ENCODE measurements at regions not wholly inside any gene's neighbourhood (a gene's known extent, or its start where the extent isn't known, plus 50 kb on each side); places are given as distances from the start of the nearest gene placed in this dataset.

GRCh38 chr11:95717314-95717713 lies 72.3 kb downstream of the FAM76B start:
- DNase-seq (ENCODE audit: low read depth), result no peak

DNA sequence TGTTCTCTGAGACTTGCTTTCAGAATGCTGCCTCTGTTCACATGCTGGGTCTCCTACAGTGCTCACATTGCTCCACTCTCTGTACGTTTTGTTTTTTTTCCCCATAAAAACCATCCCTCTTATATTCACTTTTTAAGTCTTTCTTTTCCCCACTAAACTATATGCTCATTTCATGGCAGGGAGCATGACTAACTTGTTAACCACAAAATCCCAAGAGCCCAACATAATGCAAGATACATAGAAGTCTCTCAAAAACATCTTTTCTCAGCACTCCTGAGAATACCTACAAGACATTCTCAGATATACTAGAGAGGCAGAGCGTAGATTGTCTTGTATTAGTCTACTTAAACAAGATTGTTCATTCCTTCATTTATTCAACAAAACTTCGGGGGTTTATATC lies 73.3 kb downstream of the FAM76B start:
- DNase-seq (ENCODE audit: low read depth), result no peak

- DNase-seq (ENCODE audit: low read depth), result no peak
Observed at GRCh38 chr11:95715777-95716241, 73.8 kb downstream of the FAM76B start.

DNA sequence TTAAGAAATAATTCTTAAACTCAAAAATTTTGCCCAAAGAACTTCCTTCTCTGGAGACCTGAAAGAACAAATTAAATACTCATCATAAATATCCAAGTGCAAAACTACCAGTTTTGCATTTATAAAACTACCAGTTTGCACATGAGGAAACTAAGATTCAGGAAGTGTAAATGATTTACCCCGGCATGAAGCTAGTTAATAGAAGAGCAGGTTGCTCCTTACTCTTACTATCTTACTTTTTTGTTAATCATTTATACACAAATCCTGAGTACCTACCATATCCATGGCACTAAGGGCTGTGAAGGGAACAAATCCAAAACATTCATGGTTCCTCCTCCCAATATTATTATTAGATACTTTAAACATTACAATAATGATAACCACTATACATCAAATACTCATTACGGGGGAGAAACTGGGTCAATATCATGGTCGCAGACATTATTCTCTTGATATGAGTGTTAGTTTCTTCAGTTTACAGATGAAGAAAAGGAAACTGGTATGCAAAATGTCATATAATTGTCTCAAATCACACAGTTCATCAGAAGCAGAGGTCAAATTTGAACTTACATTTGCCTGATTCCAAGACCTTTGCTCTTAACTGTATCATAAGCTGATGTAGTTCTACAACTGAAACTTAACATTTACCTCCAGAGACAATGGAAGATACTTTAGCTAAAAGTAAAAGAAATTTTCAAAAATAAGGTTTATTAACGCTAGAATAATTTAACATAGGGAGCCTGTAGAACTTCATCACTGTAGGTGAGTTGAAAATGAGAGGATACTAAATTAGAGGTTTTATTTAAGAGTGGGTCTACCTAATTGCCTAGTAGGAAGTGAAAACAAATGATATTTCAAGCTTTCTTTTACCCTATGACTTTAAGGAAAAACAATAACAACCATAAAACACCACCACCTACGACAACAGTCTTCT lies 74.5 kb downstream of the FAM76B start:
- DNase-seq (ENCODE audit: low read depth), result no peak

DNA sequence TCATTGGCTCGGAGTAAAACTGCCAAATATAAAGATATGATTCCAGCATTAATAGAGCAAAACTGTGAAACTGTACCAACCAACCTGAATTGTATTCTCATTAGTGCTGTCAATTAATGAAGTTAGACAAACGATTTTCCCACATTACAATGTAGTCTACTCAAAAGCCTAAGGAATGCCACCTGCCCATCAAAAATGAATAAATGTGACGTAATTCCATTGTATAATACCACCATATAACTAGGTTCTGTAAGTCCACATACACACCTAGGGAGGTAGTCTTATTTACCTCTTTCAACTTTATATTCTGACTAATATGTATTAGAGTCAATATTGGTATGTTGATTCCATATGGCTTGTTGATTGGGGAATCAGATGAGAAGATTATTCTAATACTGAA lies 76.2 kb downstream of the FAM76B start:
- DNase-seq (ENCODE audit: low read depth), result no peak

- DNase-seq (ENCODE audit: low read depth), result no peak
Observed at GRCh38 chr11:95711945-95712221, 77.7 kb downstream of the FAM76B start.

DNA sequence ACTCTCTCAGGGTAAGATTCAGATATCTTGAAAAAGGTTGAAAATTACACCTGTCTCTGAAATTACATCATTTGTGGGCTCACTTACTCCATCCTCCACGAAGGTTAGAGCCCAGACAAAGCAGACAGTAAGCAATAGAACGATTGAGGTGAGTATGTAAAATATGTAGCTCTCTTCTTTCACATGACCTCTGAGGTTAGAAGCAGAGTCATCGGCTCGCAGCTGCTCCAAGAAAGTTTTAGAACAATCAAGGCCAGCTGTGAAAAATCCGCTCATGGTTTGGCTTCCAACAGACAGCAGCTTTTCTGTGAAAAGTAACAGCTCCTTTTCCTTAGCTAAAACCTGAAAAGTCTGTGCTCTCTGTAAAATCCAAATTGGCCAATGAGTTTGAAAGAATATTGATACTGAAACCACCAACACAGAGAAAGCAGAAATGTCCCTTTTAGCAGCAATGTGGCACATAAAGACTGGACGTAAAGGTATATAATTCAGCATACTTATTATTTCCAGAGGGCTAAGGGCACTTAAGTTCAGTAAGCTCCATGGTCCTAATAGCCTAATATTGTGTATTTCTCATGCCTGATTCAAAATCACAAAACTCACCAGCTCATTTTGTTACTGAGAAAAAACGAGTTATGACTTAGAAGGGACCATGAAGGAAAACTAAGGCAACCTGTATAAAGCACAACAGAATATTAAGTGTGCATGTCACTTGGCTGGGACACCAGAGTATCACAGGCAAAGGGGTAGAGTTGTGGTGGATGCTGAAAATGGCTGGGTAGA lies 78.2 kb downstream of the FAM76B start:
- DNase-seq (ENCODE audit: low read depth), result no peak

GRCh38 chr11:95708681-95709080 lies 80.9 kb downstream of the FAM76B start:
- DNase-seq (ENCODE audit: low read depth), result no peak

GRCh38 chr11:95706974-95707387 lies 82.6 kb downstream of the FAM76B start:
- DNase-seq (ENCODE audit: low read depth), result no peak

- DNase-seq (ENCODE audit: low read depth), result peak; percentile 55
Observed at GRCh38 chr11:95705485-95706124, 84.0 kb downstream of the FAM76B start.

DNA sequence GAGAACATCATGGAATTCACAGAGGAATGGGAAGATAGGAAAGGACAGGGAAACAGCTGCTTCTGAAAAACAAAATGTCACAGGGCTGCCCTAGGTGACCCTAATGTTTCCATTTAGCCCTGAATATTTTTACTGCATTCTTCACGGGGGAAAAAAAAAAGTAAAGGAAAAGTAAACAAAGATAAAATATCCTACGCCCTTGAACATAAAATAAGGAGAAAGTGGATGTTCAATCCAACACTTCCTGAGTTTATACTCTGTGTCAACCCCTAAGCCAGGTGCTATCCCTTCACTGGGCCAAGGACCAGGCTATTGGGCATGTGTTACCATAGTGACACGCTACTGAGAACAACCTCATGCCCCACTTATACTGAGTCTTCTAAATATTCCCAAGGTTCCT lies 84.7 kb downstream of the FAM76B start:
- no peak for DNase-seq (ENCODE audit: low read depth)

DNA sequence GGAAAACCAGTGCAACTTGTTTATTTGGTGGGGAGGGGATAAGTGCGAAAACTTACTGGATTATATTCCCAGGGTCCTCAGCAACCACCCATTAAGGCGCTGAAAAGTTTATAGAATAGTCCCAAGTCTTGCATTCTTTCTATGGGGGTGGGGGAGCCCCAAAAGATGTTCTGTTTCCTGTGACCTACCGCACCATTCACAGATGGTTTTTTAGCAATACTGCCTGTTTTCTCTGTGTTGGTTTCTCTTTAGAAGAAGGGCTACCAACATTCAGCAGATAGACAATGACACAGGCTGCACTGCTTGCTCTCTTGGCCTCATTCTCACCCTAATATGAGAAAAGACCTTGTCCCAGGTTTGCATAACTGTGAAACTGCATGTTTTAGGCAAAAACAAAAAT lies 86.5 kb downstream of the FAM76B start:
- DNase-seq (ENCODE audit: low read depth), result no peak

DNA sequence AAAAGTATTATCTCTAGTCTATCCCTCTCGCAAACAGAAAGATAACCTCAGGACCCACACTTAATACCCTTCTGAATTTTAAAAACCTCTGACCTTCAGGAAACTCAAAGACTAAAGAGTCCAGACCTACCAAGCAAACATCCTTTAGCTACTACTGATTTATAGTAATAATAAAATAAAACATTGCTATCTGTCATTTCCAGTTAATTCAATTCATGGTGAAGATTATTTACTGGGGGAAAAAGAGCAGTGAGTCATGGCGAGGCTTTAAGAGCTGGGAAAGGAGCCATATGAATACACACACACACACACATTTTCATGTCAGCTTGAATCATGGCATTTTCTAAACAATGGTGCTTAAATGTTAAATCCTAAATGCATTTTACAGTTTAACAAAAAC lies 87.1 kb downstream of the FAM76B start:
- peak; percentile 20 for DNase-seq (ENCODE audit: low read depth)

GRCh38 chr11:95700471-95700817 lies 89.1 kb downstream of the FAM76B start:
- no peak for DNase-seq (ENCODE audit: low read depth)

- no peak for DNase-seq (ENCODE audit: low read depth)
Observed at GRCh38 chr11:95699631-95700470, 89.7 kb downstream of the FAM76B start.

DNA sequence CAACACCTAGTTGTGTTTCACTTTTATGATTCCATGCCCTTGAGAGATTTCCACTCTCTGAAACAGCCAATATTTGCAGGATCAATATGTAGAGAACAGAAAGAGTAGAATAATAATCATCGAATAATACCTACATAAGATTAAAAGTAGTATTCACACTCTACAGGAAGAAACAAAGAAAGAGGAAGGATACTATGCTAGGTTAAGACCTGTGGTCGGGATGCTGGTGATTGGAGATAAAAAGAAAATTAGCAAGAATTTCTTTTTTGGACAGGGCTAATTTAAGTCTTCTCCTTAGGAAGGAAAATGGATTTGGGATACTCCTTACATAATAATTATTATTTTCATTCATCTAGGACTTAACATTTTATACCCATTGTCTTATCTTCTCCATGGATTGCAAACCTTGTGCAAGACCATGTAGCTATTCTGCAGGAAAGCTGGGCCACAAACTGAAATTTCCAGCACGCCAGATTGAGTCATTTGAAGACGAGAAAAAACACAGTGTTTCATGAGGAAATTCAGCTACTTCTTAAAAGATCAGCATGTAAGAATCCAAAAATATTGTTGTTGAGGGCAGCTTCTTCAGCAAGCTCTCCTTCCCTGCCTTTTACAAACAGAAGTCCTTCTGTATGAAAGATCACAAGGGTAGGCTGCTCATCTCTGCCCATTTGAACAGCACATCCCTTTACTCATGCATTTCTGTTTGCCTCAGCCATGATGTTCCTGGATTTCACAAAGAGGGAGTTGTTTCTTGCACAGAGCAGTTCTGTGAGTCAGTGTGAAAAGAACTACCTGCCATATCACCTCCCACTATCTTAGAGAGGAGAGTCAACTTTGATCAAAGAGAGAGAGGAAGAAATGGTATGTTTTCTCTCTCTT lies 90.7 kb downstream of the FAM76B start:
- DNase-seq (ENCODE audit: low read depth), result no peak

DNA sequence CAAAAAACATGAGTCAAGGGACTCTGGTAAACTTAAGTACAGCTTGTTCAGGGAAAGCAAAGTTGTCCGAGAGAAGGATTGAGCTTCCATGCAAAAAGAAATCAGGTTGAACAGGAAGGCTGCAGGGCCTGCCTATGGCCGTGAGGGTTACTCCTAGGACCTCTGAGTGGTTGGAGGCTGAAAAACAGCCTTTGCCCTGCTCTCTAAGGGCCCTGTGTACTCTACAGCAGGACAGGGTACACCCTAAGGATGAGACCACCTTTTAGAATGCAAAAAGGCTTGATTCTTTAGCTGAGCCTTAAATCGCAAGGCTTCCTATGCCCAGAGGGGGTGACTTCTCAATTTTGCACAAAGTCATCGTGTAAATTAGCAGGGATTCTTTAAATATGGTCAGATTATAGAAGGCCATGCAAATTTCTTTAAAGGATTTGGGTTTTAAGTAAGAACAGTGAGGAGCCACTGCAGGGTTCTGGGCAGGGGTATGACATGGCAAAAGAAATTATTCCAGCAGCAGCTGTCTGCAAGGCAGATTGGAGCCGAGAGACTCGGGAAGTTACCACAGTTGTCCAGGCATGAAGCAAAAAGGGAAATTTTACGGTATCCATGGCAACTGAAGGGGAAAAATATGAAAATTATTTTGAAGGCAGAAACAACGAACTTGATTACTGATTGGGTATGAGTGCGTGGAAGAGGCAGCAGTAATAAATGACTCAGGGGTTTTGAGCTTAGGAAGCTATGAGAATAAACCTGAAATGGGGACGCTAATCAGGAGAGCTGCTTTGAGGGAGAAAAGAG lies 91.8 kb downstream of the FAM76B start:
- DNase-seq (ENCODE audit: low read depth), result no peak

DNA sequence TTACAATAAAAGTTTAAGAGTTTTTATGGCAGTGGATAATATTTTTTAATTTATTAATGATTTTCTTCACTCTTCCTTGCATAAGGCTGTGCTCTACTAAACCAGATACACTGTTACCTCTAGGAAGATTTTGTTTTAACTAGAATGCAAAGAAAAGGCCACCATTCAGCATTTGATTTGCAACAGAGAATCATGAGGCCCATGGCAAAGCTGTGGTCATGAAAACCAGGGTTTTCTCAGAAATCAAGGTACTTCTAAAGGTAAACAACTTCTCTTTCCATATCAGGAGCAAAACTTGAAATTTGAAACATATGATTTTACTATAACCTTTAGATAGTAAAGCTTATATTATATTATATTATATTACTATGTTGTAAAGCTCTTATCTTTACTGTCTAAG lies 94.4 kb downstream of the FAM76B start:
- no peak for DNase-seq (ENCODE audit: low read depth)

DNA sequence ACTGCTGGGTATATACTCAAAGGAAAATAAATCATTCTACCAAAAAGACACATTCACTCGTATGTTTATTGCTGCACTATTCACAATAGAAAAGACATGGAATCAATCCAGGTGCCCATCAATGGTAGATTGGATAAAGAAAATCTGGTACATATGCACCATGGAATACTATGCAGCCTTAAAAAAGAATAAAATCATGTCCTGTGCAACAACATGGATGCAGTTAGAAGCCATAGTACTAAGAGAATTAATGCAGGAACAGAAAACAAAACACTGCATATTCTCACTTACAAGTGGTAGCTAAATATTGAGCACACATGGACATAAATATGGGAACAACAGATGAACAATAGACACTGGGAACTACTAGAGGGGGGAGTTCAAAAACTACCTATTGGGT lies 96.3 kb downstream of the FAM76B start:
- no peak for DNase-seq (ENCODE audit: low read depth)

Measured in HS-27A (cell line).